HG02973 (cell line): ENCODE measurements at regions not wholly inside any gene's neighbourhood (a gene's known extent, or its start where the extent isn't known, plus 50 kb on each side); places are given as distances from the start of the nearest gene placed in this dataset.
A peak's percentile ranks its signal among the peaks of the same experiment; 100 is the strongest.
"Not testable (repeated sequence)": the region's sequence is repeated elsewhere in the genome, so short reads cannot be mapped to it uniquely, and the experiment has no call there.

Source experiments
- ATAC-seq: cut with Tn5 transposase; IDR thresholded peaks from one replicate; pipeline ENCODE4 v1.9.1; 2021; ENCODE audit warnings: moderate library complexity; ENCODE audit not compliant: unreplicated experiment

GRCh38 chr12:88914967-88915366 is 334.7 kb upstream of the KITLG start:
- ATAC-seq: no peak

- ATAC-seq: no peak
These were observed 329.2 kb upstream of the KITLG start for GRCh38 chr12:88909510-88909909.

GRCh38 chr12:88908345-88908744 is 328.1 kb upstream of the KITLG start:
- ATAC-seq: no peak

GRCh38 chr12:88904705-88905104 is 324.4 kb upstream of the KITLG start:
- ATAC-seq: no peak

GRCh38 chr12:88903333-88903732 is 323.1 kb upstream of the KITLG start:
- no peak for ATAC-seq

GRCh38 chr12:88897723-88898122 is 317.5 kb upstream of the KITLG start:
- no peak for ATAC-seq

GRCh38 chr12:88896958-88897357 is 316.7 kb upstream of the KITLG start:
- ATAC-seq: no peak

- ATAC-seq: no peak
These were observed 315.4 kb upstream of the KITLG start for GRCh38 chr12:88895634-88896033.

- ATAC-seq: no peak
These were observed 313.5 kb upstream of the KITLG start for GRCh38 chr12:88893801-88894200.

GRCh38 chr12:88891434-88891833 is 311.2 kb upstream of the KITLG start:
- not testable (repeated sequence) for ATAC-seq

GRCh38 chr12:88889326-88890110 is 309.2 kb upstream of the KITLG start:
- no peak for ATAC-seq

- peak; percentile 86 for ATAC-seq
These were observed 304.3 kb upstream of the KITLG start for GRCh38 chr12:88884600-88884999.

GRCh38 chr12:88882662-88883061 is 302.4 kb upstream of the KITLG start:
- ATAC-seq: no peak

GRCh38 chr12:88880051-88880450 is 299.8 kb upstream of the KITLG start:
- ATAC-seq: no peak

- no peak for ATAC-seq
These were observed 298.0 kb upstream of the KITLG start for GRCh38 chr12:88878295-88878694.

GRCh38 chr12:88876857-88877256 is 296.6 kb upstream of the KITLG start:
- no peak for ATAC-seq

GRCh38 chr12:88870000-88870737 is 289.9 kb upstream of the KITLG start:
- no peak for ATAC-seq

GRCh38 chr12:88868050-88868449 is 287.8 kb upstream of the KITLG start:
- no peak for ATAC-seq

GRCh38 chr12:88867510-88867909 is 287.2 kb upstream of the KITLG start:
- no peak for ATAC-seq

- ATAC-seq: no peak
These were observed 286.6 kb upstream of the KITLG start for GRCh38 chr12:88866881-88867280.

GRCh38 chr12:88865537-88865936 is 285.3 kb upstream of the KITLG start:
- no peak for ATAC-seq

- ATAC-seq: no peak
These were observed 280.6 kb upstream of the KITLG start for GRCh38 chr12:88860851-88861250.
